ENCODE measurements at regions not wholly inside any gene's neighbourhood (a gene's known extent, or its start where the extent isn't known, plus 50 kb on each side); places are given as distances from the start of the nearest gene placed in this dataset.

DNA sequence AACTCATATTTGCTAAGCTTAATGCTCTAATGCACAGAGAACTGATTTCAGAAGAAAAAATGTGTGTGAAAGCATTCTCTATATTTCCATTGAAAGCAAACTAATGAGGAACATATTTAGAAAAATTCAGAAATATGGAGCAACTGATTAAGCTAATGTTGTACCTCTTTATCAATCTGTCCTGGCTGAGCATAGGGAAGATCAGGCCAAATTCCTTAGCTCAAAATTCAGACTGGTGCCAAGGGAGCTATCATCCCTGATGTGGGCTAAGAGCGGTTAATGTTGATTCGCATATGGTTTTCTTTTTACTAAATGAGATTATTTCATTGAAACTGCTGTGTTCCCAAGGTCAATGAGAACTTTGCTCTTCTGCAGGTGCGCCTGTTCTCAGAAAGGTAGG, 93.9 kb upstream of the HS3ST5 start:
- DNase-seq (ENCODE audit: low read depth) = no peak

DNA sequence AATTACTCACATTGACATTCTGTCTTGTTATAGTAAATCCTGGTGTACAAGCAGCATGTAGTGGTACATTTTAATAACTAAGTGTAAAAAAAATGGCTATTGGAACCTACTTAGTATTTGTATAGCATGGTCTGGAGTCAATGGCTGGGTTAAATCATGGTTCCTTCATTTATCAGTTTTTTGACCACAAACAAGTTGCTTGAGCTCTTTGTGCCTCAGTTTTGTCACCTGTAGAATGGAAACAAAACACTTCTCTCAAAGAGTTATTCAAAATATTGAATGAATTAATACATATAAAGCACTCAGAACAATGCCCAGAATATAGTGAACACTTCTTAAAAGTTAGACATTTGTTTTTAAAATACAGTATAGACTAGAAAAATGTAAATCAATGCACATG, 93.2 kb upstream of the HS3ST5 start:
- DNase-seq (ENCODE audit: low read depth) = no peak

DNA sequence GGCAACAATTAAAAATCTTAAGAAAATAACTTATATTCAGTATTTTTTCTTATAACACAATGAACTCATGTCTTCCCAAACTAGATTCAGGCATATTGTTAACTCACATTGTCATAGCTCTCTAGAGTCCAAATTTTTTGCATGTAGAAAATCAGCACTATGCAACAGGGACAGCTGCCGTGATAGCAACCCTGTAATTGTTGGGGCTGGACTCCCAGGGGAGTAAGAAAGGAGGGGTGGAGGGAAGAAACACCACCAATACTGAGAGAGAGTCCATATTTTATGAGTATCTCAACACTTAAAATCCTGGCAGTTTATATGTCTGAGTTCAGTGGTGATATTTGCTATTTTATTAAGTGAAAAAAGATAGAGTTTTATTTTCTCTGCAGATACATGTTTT, 89.6 kb upstream of the HS3ST5 start:
- DNase-seq (ENCODE audit: low read depth) = no peak

DNA sequence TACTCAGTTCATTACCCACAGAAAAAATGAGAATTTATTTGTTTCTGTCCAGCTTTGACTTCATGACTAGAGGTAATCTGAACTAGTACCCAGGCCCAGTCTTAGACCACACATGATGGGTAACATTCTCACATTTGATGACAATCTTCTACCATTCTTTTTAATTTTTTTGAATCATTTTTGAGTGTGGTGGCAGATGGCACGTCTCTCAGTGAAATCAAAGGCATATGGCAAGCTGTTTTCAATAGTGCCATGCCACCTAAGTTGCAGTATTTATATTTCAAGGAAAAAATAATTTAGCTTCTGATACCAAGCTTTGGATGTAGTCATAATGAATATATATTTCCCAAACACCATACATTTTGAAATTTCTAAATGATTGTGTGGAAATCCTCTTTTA, 88.8 kb upstream of the HS3ST5 start:
- no peak for DNase-seq (ENCODE audit: low read depth)

DNA sequence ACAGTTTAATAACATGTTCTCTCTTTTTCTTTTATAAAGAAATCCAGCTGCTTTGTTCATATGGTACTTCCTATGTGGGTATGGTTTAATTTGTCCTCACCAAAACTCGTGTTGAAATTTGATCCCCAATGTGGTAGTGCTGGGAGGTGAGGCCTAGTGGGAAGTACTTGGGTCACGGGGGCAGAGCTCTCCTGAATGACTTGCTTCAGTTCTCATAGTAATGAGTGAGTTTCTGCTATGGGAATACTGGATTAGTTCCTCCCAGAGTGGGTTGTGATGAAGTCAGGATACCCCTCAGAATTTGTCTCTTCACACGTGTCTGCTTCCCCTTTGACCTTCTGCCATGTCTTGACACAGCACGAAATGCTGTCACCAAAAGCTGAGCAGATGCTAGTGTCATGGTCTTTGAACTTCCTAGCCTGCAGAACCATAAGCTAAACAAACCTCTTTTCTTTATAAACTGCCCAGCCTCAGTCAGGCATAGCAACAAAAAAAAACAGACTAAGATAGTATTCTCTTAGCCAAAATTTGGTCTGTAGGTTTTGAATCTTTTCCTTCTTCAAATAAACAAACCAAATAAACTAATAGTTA, 87.8 kb upstream of the HS3ST5 start:
- DNase-seq (ENCODE audit: low read depth) = no peak

DNA sequence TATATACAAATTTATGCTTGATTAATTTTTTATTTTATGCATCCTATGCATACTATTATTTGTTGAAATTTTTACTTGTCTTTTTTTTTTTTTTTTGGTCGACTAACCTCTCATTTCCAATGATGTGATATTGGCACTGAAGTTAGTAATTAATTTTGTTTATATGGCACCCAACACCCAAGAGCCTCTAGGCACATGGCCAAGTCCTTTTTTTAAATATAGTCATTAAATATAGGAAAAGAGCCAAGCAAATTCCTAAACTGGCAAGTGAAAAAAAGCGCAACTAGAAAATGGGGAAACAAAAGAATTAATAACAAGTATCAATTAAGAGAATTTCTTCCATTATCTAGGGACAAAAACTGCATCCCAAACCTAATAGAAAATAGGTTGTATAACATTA, 85.5 kb upstream of the HS3ST5 start:
- DNase-seq (ENCODE audit: low read depth) = no peak

DNA sequence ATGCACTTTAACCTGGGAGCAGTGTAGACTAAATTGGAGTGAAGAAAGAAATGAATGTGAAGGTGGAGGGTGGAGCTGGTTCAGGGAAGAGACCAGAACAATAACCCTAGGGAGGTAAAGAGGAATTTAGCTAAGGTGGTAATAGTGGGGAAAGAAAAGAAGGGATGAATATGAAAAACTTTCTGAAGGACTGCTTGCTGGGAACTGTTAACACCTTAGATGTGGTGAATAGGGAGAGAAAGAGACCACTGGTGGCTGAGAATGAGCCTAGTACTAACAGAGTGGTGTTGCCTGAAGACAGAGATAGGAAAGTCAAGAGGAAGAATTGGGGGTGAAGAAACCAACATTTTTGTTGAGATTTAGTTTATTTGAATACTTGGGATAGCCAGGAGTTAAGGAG, 78.4 kb upstream of the HS3ST5 start:
- DNase-seq (ENCODE audit: low read depth) = no peak

DNA sequence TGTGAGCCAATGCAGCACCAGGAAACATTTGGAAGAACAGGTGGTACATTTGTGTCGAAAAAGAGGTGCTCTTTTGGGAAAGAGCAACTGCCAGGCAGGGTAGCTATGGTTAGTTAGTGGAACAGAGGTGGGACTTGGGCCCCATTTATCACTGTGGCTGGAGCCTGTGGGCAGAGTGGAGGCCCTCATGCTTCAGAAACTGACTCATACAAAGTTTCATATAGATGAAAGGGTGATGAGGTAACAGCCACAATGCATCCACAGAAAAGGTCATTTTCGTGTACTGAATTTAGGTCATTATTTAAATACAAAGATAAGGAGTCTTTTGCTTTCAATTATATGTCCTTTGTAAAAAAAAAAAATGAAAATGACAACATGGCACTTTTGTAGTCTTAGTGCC, 76.4 kb upstream of the HS3ST5 start:
- DNase-seq (ENCODE audit: low read depth) = no peak

DNA sequence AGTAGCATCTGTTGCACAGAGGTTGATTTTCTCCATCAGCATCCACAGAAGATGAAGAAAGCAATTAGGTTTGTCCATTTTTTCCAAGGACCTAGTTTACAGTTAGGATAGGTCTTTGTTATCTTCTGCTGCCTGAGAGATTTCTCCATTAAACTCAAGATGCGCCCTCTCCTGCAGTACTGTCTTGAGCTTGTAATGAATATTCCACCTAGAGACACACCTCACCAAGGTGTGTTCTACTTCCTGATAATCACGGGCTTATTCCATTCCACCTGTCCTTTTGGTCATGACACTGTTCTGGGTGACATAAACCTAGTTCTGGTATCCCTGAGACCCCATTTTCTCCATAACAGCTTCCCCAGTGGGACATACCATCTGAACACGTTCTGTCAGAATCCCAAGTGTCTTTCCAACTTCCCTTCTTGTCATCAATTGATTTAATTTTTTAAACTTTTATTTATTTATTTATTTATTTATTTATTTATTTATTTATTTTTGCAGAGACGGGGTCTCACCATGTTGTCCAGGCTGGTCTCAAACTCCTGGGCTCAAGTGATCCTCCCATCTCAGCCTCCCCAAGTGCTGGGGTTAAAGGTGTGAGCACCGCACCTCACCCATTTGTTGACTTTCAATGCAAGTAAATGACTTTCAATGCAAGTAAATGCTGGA, 75.6 kb upstream of the HS3ST5 start:
- DNase-seq (ENCODE audit: low read depth) = no peak

DNA sequence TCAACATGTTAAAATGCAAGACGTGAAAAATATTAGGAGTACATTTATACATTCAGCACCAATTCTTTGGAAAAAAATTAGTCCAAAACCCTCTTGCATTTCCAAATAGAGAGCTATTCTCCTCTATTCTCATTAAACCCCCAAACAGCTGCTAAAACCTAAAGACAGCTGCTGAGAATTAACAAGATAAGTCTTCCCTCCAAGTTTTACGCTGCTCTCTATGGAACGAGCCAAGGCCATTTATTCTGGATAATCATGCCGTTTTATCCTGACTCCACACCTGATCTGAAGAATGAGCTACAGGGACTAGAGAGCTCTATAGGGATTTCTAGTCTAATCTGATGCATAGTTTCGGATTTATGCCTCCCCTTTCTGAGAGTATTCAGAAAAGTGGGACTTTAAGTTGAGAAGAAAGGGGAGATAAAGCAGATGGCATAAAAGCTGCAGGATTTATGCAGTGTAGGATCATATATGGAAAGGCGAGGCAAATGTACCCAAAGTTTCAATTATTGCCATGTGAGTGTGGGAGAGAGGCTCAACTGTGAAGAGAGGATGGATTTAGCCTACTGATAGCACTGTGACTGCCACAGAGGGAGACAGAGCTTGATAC, 64.7 kb upstream of the HS3ST5 start:
- DNase-seq (ENCODE audit: low read depth) = no peak

DNA sequence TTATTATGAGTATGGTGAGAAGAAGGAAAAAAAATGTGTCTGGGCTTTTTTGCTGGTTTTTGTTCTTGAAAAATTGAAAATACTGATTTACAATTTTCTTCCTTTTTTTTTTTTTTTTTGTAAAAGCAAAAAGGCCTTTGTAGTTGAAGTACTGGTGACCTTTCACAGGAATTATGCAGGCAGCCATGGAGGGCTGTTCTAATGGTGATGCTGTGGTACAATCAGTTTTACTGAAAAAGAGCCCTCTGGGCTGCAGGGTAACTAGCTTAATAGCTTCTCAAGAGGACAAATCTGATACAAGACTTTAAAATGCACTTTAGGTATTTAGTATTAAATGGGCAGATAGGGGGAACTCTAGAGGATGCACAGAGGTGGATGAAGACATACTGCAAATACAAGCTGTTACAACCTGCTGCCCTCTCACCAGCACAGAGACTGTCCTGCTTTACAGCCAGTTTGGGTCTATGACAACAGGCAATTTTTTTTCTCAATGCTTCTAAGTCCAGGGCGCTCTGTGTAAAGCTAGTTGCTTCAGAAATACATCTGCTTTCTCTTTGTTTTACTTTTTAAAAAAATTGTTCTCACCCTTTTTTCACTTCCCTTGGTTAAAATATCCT, 61.6 kb upstream of the HS3ST5 start:
- DNase-seq (ENCODE audit: low read depth) = no peak

DNA sequence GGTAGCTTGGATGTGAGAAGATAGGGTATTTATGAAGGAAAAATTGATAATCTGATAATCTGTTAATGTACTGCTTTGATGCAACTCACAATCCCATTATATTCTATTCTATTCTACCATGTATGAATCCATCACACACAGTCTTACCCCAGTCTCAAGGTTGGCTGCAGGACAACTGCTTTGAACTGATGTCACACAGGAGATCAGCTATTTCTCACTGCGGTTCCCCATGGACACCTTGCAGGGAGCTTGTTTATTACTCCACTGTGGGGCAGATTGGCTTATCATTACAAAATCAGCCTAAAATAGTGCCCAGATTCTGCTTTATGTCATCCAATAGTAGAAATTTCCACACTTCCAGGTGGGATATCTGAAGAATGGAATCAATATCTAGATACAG, 61.0 kb upstream of the HS3ST5 start:
- no peak for DNase-seq (ENCODE audit: low read depth)

DNA sequence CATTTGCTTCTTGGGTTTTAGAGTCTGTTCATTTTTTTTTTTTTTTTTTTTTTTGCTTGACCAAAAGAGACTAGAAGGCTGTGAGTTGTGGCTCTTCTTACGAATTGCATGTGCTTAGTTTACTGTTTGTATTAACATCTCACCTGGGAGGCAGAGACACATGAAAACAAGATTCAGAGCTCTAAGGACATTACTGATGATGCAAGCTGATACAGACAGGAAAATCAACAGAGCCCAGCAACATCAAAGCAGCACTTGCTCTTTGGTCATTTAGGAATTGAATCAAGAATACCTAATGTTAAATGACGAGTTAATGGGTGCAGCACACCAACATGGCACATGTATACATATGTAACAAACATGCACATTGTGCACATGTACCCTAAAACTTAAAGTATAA, 55.7 kb upstream of the HS3ST5 start:
- no peak for DNase-seq (ENCODE audit: low read depth)
